Tibial artery (tissue), 4 donors: ENCODE measurements at regions not wholly inside any gene's neighbourhood (a gene's known extent, or its start where the extent isn't known, plus 50 kb on each side); places are given as distances from the start of the nearest gene placed in this dataset.

Source experiments
- DNase-seq, 2 donors: peaks; one replicate each; pipeline ENCODE4 v3.0.0-alpha.2; 2019
- H3K27ac ChIP-seq, 2 donors: fragments of 200-600 bp; sonication (generic) in 1 of 2; 1 replicate in 1 of 2; 2 replicates in 1 of 2; pipeline ENCODE4 v1.5.1; 2018 to 2019; ENCODE audit warnings: mild to moderate bottlenecking in 1 of 2
- H3K27me3 ChIP-seq, 2 donors: fragments of 200-600 bp; sonication (generic) in 1 of 2; one replicate each; pipeline versions ENCODE4 v1.5.1 to v1.6.0; 2016 to 2019
- H3K36me3 ChIP-seq, 3 donors: fragments of 200-600 bp; sonication (generic) in 2 of 3; one replicate each; pipeline ENCODE4 v1.5.1; 2016 to 2019; ENCODE audit warnings: mild to moderate bottlenecking in 2 of 3
- H3K4me1 ChIP-seq, 4 donors: fragments of 200-600 bp; sonication (generic) in 2 of 4; 1 replicate in 3 of 4; 2 replicates in 1 of 4; pipeline ENCODE4 v1.5.1; 2016 to 2019
- H3K4me3 ChIP-seq, 2 donors: fragments of 200-600 bp; sonication (generic) in 1 of 2; 1 replicate in 1 of 2; 2 replicates in 1 of 2; pipeline ENCODE4 v1.5.1; 2018 to 2019; ENCODE audit warnings: mild to moderate bottlenecking in 2 of 2
- H3K9me3 ChIP-seq, 3 donors: fragments of 200-600 bp; sonication (generic) in 1 of 3; one replicate each; pipeline ENCODE4 v1.5.1; 2016 to 2019
- CTCF ChIP-seq, 2 experiments: fragments of 200-600 bp in 1 of 2; fragments of 450-650 bp in 1 of 2; IDR thresholded peaks; one replicate each; pipeline ENCODE4 v1.5.1; 2017 to 2019; ENCODE audit warnings: antibody characterized with exemption in 2 of 2, mild to moderate bottlenecking in 1 of 2, moderate library complexity in 1 of 2
- intact Hi-C: fragments of 100-400 bp; cut with DNase I; formaldehyde crosslinking; loops from one replicate; pipeline ENCODE4 v1.15.0; 2023; ENCODE audit warnings: low total_unique reads

- DNase-seq: no peak
- H3K36me3 ChIP-seq: no peaks in the 10 kb centered on the region
- intact Hi-C loops: no loop called here
These were observed 193.6 kb downstream of the GLRX3 start for GRCh38 chr10:130329792-130330191.

GRCh38 chr10:130333185-130333584, 197.0 kb downstream of the GLRX3 start:
- no peak for DNase-seq
- Histone ChIP-seq H3K4me1 (no peaks in the 10 kb centered on the region), H3K4me3 (no peak overlapping the region), H3K9me3 (peaks cover 0 to 2% (median 0%) of the 10 kb centered on the region in 3 donors), H3K27me3 (no peaks in the 10 kb centered on the region), H3K36me3 (no peaks in the 10 kb centered on the region), H3K27ac (no peak overlapping the region)
- TF ChIP-seq CTCF (IDR thresholded peaks at IDR 0.05): no peak
- intact Hi-C loops: no loop called here

More at GRCh38 chr10:130329792-130330191, 193.6 kb downstream of the GLRX3 start:
- H3K4me1 ChIP-seq: no peaks in the 10 kb centered on the region
- no peak overlapping the region for H3K27ac ChIP-seq
- no peaks in the 10 kb centered on the region for H3K27me3 ChIP-seq
- TF ChIP-seq CTCF (IDR thresholded peaks at IDR 0.05): no peak
- no peak overlapping the region for H3K4me3 ChIP-seq
- H3K9me3 ChIP-seq: peaks cover 0 to 5% (median 0%) of the 10 kb centered on the region in 3 donors

- no peak for TF ChIP-seq CTCF (IDR thresholded peaks at IDR 0.05)
- H3K27ac ChIP-seq: no peak overlapping the region
- H3K4me1 ChIP-seq: no peaks in the 10 kb centered on the region
- no peaks in the 10 kb centered on the region for H3K9me3 ChIP-seq
- no peak for DNase-seq
- H3K4me3 ChIP-seq: no peak overlapping the region
- H3K27me3 ChIP-seq: no peaks in the 10 kb centered on the region
- no peaks in the 10 kb centered on the region for H3K36me3 ChIP-seq
- intact Hi-C loops: no loop called here
These were observed 199.1 kb downstream of the GLRX3 start for GRCh38 chr10:130335336-130335735.

- Histone ChIP-seq H3K27ac (no peak overlapping the region), H3K27me3 (peaks cover 0 to under 1% of the 10 kb centered on the region in 2 donors), H3K4me1 (no peaks in the 10 kb centered on the region), H3K36me3 (no peaks in the 10 kb centered on the region), H3K4me3 (no peak overlapping the region), H3K9me3 (no peaks in the 10 kb centered on the region)
- no peak for DNase-seq
- intact Hi-C loops: no loop called here
- TF ChIP-seq CTCF (IDR thresholded peaks at IDR 0.05): no peak
These were observed 200.6 kb downstream of the GLRX3 start for GRCh38 chr10:130336617-130337304.

- peaks cover 0 to 3% of the 10 kb centered on the region in 2 donors for H3K27me3 ChIP-seq
- no peaks in the 10 kb centered on the region for H3K9me3 ChIP-seq
- H3K4me3 ChIP-seq: no peak overlapping the region
- intact Hi-C loops: no loop called here
- no peak for TF ChIP-seq CTCF (IDR thresholded peaks at IDR 0.05)
- no peaks in the 10 kb centered on the region for H3K36me3 ChIP-seq
- no peak for DNase-seq
- no peak overlapping the region for H3K27ac ChIP-seq
- H3K4me1 ChIP-seq: no peaks in the 10 kb centered on the region
These were observed 201.1 kb downstream of the GLRX3 start for GRCh38 chr10:130337305-130337640.
